ENCODE measurements at regions not wholly inside any gene's neighbourhood (a gene's known extent, or its start where the extent isn't known, plus 50 kb on each side); places are given as distances from the start of the nearest gene placed in this dataset.

DNA sequence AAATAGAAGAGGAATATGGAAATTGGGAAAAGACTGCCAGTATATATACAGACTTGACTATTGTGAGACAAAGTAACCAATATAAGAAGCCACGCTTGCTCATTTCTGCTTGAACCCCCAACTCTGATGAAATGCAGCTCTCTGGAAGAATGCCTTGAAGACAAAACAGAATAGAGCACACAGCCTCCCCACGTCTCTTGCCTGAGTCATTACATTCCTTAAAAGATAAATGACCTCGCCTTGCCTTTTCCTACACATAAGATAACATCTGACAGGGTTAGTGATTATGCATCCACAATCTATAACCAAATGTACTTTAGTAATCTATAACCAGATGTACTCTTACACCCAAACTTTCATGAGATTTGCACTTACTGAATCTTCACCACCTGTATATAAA, 141.1 kb upstream of the EEF1E1 start:
- TF ChIP-seq, protein P1, sequence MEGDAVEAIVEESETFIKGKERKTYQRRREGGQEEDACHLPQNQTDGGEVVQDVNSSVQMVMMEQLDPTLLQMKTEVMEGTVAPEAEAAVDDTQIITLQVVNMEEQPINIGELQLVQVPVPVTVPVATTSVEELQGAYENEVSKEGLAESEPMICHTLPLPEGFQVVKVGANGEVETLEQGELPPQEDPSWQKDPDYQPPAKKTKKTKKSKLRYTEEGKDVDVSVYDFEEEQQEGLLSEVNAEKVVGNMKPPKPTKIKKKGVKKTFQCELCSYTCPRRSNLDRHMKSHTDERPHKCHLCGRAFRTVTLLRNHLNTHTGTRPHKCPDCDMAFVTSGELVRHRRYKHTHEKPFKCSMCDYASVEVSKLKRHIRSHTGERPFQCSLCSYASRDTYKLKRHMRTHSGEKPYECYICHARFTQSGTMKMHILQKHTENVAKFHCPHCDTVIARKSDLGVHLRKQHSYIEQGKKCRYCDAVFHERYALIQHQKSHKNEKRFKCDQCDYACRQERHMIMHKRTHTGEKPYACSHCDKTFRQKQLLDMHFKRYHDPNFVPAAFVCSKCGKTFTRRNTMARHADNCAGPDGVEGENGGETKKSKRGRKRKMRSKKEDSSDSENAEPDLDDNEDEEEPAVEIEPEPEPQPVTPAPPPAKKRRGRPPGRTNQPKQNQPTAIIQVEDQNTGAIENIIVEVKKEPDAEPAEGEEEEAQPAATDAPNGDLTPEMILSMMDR (IDR thresholded peaks at IDR 0.05): no peak

DNA sequence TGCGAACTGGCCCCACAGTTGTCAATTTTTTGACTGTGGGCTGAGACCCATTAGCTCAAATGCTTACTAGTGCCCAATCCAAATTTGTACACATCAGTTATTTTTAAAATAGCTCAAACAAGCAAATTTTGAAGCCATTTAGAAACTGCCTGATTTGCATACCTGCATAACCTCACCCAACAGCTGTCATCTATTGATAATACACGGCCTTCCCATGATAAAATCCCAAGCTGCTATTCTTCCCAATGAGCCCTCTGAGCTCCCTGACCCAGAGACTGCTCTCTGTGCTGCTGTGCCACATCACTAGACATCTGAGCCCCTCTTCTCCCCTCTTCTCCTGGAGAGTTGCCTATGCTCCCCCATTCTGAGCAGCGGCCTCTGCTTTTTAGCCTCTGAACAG, 140.5 kb upstream of the EEF1E1 start:
- TF ChIP-seq, protein P1 (IDR thresholded peaks at IDR 0.05): no peak

DNA sequence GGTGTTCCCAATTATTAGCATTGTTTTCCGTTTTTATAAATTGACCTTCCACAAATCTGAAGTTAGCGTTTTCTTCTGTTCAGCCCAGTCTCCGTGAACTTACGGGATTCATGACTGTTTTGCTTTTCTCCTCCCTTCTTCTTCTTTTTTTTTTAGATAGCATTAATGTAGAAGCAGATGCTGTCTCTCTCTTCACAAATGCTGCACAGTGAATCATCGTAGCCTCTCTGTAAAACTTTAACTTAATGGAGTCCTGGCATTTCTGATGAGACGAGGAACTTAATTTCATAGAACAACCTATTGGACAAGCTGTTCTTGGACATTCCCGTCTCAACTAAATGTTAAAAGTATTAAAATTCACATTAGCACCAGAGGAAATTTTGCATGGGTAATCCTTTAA, 138.0 kb upstream of the EEF1E1 start:
- TF ChIP-seq, protein P1 (IDR thresholded peaks at IDR 0.05): no peak

DNA sequence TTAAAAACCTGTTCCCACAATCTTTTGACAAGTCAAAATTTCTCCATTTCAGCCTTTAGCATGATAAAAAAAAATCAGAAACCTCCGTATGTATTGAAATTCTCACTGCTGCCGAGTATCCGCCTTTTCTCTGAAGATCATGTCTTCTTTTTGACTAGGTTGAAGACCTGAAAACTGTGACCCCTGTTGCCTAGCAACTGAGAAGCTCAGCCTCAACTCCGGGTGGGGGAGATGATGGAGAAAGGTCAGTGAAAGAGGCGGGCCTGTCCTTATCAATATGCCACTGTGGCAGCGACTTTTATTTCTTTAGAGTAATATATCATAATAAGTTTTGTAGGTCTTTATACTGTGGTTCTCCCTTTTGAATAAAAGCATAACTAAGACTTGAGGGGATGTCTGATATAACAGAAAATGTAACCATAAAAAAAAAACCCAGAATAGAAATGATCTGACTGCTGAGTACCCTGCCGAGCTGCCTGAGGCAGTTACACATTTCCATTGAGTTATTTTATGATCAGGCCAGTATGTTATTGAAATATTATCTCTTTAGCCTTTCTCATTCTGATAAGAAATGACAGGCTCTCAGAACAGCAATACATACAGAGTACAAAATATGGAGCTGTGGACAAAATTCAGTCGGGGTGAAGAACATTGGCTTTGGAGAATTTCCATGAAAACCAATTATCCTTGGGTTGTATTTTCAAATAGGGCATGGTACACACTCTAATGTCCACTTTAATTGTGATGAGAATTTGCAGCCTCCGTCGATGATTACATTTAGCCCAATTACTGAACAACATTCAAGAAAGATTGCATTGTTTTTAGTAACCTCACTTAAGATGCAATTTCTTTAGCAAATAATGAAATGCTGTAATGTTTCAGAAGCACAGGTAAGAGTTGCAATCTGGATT, 136.7 kb upstream of the EEF1E1 start:
- TF ChIP-seq, protein P1 (IDR thresholded peaks at IDR 0.05): no peak

DNA sequence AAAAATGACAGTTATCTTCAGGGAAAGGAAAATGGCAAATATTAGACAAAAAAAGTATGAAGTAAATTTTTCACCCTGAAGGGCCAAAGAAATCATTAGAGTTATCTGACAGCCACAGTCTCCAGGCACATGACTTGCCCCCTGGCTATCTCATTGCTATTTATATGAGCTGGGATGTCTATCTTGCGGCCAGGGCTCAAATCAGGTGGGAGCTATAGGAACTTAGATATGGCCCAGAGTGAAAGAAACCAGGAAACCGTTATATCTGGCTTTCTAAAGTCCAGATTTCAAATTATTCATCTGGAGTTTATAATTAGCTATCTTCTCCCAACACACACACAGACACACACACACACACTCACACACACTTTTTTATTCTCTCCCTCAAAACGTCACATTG, 135.3 kb upstream of the EEF1E1 start:
- TF ChIP-seq, protein P1 (IDR thresholded peaks at IDR 0.05): no peak

DNA sequence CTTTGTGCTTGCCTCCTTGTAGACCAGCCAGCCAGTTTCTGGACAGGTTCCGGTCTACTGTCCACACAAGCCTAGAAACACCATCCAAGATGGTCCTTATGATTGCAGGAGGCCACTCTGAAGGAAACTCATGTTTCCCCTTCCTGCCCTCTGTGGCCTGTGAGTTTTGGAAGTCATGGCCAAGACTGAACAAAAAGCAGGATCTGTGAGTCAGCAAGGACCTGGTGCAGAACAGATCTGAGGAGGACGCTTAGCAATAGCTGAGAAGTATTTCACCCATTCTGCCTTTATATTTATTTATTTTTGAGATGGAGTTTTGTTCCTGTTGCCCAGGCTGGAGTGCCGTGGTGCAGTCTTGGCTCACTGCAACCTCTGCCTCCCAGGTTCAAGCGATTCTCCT, 134.6 kb upstream of the EEF1E1 start:
- TF ChIP-seq, protein P1 (IDR thresholded peaks at IDR 0.05): no peak

DNA sequence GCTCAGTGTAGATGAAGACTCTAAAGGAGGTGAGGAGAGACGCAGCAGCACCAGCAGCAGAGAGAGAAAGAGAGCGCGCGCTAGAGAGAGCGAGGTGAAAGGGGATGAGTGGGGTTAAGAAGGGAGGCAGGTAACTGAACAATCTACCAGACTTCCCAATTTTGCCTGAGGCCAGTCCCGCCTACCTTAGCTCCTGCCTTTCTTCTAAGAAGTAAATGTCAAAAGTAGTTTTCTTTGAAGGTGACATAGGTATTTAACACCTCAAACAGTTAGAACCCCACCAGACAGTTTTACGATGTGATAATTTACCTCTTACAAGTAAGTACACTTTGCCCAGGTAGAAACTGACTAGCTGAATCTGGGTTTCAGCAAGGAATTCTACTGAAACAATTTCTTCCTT, 132.0 kb upstream of the EEF1E1 start:
- TF ChIP-seq, protein P1 (IDR thresholded peaks at IDR 0.05): no peak
